SKM-1 treated with dmso at 0.1 percent for 144 hours (cell line): ENCODE measurements at regions not wholly inside any gene's neighbourhood (a gene's known extent, or its start where the extent isn't known, plus 50 kb on each side); places are given as distances from the start of the nearest gene placed in this dataset.

ENCODE experiments used
- DNase-seq: peaks from one replicate; lab custom pipeline; 2025; ENCODE audit not compliant: unreplicated experiment; lab: John Stamatoyannopoulos, UW

- no peak for DNase-seq
Observed at GRCh38 chr4:17296921-17297890, 214.7 kb downstream of the QDPR start.

GRCh38 chr4:17293901-17294300, 218.0 kb downstream of the QDPR start:
- DNase-seq: no peak

GRCh38 chr4:17288151-17288550, 223.7 kb downstream of the QDPR start:
- DNase-seq: no peak

- DNase-seq: no peak
Observed at GRCh38 chr4:17286752-17287460, 225.0 kb downstream of the QDPR start.

- DNase-seq: no peak
Observed at GRCh38 chr4:17285747-17286146, 226.1 kb downstream of the QDPR start.

- DNase-seq: no peak
Observed at GRCh38 chr4:17284323-17285175, 227.3 kb downstream of the QDPR start.

GRCh38 chr4:17283832-17284231, 228.1 kb downstream of the QDPR start:
- no peak for DNase-seq

GRCh38 chr4:17283251-17283650, 228.6 kb downstream of the QDPR start:
- no peak for DNase-seq

- no peak for DNase-seq
Observed at GRCh38 chr4:17280261-17281018, 231.4 kb downstream of the QDPR start.

GRCh38 chr4:17276776-17277175, 235.1 kb downstream of the QDPR start:
- no peak for DNase-seq

GRCh38 chr4:17275836-17276235, 236.1 kb downstream of the QDPR start:
- no peak for DNase-seq

- DNase-seq: no peak
Observed at GRCh38 chr4:17273047-17273446, 238.8 kb downstream of the QDPR start.

- DNase-seq: no peak
Observed at GRCh38 chr4:17272154-17272553, 239.7 kb downstream of the QDPR start.

- no peak for DNase-seq
Observed at GRCh38 chr4:17265653-17266052, 246.2 kb downstream of the QDPR start.

GRCh38 chr4:17265139-17265538, 246.8 kb downstream of the QDPR start:
- no peak for DNase-seq

GRCh38 chr4:17260166-17260907, 251.6 kb downstream of the QDPR start:
- no peak for DNase-seq

GRCh38 chr4:17258106-17258505, 253.8 kb downstream of the QDPR start:
- DNase-seq: no peak

GRCh38 chr4:17252131-17252530, 259.8 kb downstream of the QDPR start:
- no peak for DNase-seq

- DNase-seq: no peak
Observed at GRCh38 chr4:17251101-17251500, 260.8 kb downstream of the QDPR start.

GRCh38 chr4:17250591-17250990, 261.3 kb downstream of the QDPR start:
- DNase-seq: no peak
